ENCODE measurements at regions not wholly inside any gene's neighbourhood (a gene's known extent, or its start where the extent isn't known, plus 50 kb on each side); places are given as distances from the start of the nearest gene placed in this dataset.

DNA sequence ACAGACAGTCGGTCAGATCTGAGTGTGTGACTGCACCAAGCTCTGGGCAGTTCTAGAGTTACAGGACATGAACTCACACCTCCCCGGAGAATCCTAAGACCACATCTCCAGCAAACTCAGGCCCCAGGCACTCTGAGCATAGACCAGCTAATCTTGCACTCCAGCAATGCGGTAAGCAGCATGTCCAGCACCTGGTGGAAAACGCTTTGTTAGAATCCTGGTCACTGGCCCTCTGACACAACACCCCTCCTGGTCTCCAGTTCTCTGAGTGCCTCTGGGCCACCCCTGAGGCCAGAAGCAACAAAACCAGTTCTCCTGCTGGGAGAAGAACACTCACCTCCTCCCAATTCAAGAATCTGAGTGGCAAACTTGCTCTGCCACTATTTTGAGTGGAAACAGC is 82.7 kb upstream of the TMEM45B start:
- TF ChIP-seq EZH2 (IDR thresholded peaks at IDR 0.05; ENCODE audit: borderline replicate concordance, low read depth, low read length, severe bottlenecking) = no peak
- TF ChIP-seq, protein P1, sequence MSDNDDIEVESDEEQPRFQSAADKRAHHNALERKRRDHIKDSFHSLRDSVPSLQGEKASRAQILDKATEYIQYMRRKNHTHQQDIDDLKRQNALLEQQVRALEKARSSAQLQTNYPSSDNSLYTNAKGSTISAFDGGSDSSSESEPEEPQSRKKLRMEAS (IDR thresholded peaks at IDR 0.05; ENCODE audit: insufficient read depth, insufficient read length) = no peak
- TF ChIP-seq, protein P2, sequence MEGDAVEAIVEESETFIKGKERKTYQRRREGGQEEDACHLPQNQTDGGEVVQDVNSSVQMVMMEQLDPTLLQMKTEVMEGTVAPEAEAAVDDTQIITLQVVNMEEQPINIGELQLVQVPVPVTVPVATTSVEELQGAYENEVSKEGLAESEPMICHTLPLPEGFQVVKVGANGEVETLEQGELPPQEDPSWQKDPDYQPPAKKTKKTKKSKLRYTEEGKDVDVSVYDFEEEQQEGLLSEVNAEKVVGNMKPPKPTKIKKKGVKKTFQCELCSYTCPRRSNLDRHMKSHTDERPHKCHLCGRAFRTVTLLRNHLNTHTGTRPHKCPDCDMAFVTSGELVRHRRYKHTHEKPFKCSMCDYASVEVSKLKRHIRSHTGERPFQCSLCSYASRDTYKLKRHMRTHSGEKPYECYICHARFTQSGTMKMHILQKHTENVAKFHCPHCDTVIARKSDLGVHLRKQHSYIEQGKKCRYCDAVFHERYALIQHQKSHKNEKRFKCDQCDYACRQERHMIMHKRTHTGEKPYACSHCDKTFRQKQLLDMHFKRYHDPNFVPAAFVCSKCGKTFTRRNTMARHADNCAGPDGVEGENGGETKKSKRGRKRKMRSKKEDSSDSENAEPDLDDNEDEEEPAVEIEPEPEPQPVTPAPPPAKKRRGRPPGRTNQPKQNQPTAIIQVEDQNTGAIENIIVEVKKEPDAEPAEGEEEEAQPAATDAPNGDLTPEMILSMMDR (IDR thresholded peaks at IDR 0.05; ENCODE audit: extremely low read depth in 1 of 2, insufficient read depth in 1 of 2, low read depth in 1 of 2, low read length in 2 of 2) = no peak

All from endothelial cell of umbilical vein (primary cell).